Muscle of arm (tissue), 1 donor: ENCODE measurements at regions not wholly inside any gene's neighbourhood (a gene's known extent, or its start where the extent isn't known, plus 50 kb on each side); places are given as distances from the start of the nearest gene placed in this dataset.
A peak's percentile ranks its signal among the peaks of the same experiment; 100 is the strongest.
"Not testable (repeated sequence)": the region's sequence is repeated elsewhere in the genome, so short reads cannot be mapped to it uniquely, and the experiment has no call there.

ENCODE experiments used
- DNase-seq: peaks from one replicate; pipeline ENCODE4 v3.0.0-alpha.2; 2013

GRCh38 chr2:195164930-195165329 is 492.1 kb upstream of the SLC39A10 start:
- DNase-seq = no peak

DNA sequence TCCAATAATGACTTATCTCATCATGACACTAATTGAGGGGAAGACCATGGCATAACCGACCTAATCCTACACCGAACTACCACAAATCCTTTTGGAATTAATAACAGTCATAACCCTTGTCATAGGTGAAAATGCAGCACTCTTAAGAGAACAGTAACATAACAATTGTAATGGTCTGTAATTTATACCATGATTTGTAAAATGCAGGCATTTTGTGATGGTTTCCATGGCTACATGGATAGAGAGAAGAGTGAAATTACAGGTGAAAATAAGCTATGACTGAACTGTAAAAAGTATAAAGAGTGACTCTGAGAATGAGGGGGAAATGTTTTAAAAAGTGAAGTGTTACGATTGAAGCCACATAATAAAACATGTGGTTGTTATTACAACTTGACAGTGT is 494.1 kb upstream of the SLC39A10 start:
- no peak for DNase-seq

GRCh38 chr2:195162194-195162593 is 494.8 kb upstream of the SLC39A10 start:
- no peak for DNase-seq

DNA sequence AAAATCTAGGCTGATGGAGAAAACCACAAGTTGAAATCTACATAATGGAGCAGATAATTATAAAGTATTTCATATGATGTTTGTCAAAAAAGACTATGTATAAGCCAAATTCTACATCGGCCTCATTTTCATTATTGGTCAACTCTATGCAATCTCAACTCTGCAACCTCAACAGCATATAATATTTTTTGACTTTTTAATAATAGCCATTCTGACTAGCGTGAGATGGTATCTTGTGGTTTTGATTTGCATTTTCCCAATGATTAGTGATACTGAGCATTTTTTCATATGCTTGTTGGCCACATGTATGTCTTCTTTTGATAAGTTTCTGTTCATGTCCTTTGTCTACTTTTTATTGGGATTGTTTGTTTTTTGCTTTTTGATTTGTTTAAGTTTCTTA is 496.1 kb upstream of the SLC39A10 start:
- no peak for DNase-seq

GRCh38 chr2:195151711-195152110 is 505.3 kb upstream of the SLC39A10 start:
- peak; percentile 16 for DNase-seq

- no peak for DNase-seq
These were observed 506.2 kb upstream of the SLC39A10 start for GRCh38 chr2:195150819-195151218.

DNA sequence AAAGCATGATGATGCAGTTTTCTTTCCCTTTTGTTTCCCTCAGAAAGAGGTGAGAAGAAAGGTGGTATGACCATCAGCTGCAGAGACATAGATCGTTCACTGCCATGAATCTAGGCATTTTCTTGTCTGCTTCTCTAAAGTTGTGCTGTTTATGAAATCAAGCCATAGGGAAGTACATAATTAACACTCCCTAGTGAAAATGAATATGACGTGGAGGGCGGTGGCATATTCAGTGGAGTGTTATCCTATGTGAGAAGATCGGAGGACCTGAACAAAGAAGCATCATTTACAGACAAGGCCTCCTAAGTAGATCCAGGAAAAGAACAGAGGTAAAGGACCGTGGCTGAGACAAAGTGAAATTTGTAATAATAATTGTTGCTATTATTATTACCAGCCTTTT is 509.0 kb upstream of the SLC39A10 start:
- no peak for DNase-seq

- no peak for DNase-seq
These were observed 510.1 kb upstream of the SLC39A10 start for GRCh38 chr2:195146761-195147541.

DNA sequence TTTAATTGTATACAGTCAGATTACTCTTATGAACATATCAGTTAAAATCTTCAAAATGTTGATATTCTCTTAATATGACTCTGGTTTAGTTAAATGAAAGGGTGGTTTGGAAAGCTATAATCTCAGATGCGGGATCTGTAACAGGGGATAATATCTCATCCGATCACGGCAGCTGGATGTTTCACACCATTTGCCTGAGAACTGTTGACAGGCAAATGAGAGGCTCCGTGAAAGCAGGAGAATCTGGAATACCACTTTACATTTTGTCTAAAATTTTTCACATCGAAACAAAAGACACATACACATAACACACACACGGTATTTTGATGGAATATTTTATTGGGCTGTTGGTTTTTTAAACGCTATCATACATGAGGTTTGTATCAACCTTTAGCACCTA is 518.6 kb upstream of the SLC39A10 start:
- no peak for DNase-seq

- not testable (repeated sequence) for DNase-seq
These were observed 531.1 kb upstream of the SLC39A10 start for GRCh38 chr2:195125889-195126288.

DNA sequence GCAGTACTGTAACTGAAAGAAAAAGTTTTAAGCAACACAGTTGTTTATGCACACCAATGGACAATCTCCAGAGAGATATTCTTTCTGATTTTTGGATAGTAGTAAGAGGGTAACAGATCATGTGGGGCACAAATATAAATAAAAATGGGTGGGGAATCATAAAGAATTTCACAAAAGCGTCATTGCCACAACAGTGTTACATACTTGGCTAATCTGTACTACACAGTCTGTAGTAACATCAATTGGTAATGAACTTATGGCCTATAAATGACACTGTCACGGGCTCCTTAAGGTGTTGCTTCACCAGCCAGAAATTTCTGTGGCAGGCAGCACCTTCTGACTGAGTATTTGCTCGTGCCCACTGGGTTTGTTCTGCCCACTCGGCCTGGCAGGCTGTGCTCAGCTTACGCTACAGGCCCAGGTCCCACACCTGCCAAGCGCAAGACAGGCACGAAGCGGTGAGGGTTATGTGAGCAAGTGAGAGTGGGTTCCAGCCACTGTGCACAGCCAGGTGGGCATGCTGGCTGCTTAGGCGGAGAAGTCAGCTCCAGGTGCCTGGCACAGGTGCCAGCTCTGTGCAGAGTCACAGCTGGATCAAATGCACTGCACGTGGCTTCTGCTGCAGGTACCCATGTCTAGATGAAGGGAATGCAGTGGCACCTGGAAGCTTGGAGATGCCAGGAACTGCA is 532.5 kb upstream of the SLC39A10 start:
- no peak for DNase-seq

GRCh38 chr2:195122653-195123052 is 534.4 kb upstream of the SLC39A10 start:
- no peak for DNase-seq

- no peak for DNase-seq
These were observed 535.7 kb upstream of the SLC39A10 start for GRCh38 chr2:195121341-195121740.

DNA sequence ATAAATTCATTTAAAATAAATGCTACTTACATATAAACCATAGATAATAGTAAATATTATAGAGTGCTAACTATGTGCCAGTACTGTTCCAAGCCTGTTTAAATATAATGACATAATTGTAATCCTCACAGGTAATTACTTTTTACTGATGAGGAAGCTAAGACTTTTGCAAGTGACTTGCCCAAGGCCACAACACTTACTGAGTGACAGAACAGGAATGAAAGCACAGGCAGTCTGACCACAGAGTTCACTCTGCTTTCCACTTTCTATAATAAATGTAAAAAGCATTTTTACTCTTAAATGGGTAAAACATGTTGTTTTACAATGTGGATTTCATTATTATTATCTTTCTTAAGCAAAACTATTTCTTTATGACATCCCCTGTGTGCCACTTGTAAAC is 537.8 kb upstream of the SLC39A10 start:
- no peak for DNase-seq

DNA sequence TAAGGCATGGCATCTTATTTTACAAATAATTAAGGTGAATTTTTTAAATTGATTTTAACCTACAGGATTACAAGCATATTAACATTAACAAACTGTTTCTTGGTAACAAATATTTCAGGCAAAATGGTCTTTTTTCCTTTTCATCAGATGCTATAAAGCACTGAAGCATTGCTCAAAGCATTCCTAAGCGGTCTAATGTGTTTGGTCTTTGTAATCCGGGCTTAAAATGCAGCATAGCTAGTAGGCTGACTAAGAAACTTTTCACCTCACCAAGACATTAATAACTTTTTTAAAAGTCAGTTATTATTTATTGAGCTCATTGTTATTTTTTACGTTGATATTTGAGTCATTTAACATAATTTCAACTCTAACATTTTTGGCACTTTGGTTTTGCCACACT is 538.8 kb upstream of the SLC39A10 start:
- no peak for DNase-seq

- peak; percentile 12 for DNase-seq
These were observed 540.0 kb upstream of the SLC39A10 start for GRCh38 chr2:195117011-195117410.

DNA sequence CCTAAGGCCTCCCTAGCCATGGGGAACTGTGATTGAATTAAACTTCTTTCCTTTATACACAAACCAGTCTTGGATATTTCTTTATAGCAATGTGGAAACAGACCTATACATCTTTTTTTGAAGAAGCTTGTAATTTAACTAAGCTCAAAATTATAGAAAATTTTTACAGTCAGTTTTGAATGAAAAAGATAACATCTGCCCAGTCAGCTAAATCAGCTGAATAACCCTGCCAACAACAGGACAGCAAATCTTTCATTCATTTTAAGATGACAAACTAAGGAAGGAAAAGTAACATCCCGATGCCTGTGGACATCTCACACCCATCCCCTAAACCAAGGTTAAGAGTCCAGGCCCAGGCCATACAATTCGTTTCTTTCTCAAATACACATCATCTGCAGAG is 541.3 kb upstream of the SLC39A10 start:
- no peak for DNase-seq

- no peak for DNase-seq
These were observed 548.8 kb upstream of the SLC39A10 start for GRCh38 chr2:195108182-195108581.

DNA sequence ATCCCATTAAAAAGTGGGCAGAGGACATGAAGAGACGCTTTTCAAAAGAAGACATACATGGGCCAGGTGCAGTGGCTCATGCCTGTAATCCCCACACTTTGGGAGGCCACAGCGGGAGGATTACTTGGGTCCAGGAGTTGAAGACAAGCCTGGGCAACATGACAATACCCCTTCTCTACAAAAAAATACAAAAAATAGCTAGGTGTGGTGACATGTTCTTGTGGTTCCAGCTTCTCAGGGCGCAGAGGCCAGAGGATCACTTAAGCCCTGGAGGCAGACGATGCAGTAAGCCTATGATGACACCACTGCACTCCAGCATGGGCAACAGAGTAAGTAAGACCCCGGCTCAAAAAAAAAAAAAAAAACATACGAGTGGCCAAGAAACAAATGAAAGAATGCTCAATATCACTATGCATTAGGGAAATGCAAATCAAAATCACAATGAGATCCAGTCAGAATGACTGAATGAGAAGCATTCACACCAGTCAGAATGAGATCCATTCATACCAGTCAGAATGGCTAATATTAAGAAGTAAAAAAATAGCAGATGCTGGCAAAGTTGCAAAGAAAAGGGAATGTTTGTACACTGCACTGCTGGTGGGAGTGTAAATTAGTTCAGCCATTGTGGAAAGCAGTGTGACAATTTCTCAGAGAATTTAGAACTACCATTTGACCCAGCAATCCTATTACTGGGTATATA is 550.2 kb upstream of the SLC39A10 start:
- no peak for DNase-seq

DNA sequence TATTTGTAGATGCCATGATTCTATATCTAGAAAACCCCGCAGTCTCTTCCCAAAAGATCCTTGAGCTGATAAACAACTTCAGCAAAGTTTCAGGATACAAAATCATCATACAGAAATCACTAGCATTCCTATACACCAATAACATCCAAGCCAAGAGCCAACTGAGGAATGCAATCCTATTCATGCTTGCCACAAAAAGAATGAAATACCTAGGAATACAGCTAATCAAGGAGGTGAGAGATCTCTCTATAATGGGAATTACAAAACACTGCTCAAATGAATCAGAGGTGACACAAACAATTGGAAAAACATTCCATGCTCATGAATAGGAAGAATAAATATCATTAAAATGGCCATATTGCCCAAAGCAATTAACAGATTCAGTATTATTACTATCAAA is 551.4 kb upstream of the SLC39A10 start:
- DNase-seq = no peak

DNA sequence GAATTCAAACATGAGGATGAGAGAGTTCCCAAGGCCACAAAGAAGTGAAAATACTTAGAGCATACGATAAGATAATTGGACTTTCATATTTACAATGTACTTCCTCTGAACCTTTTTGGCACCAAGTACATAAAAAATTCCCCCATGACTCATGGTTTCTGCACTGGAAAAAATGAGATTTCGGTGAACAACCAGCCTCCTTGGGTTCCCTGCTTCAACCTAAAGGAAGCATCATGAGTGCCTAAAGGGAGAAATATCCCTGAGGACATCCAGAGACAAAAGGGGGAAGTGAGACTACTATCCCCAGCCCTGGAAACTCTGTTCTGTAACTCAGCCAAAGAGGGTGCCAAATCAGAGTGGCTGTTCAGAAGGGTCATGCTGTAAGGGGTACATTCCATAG is 562.7 kb upstream of the SLC39A10 start:
- DNase-seq = no peak

DNA sequence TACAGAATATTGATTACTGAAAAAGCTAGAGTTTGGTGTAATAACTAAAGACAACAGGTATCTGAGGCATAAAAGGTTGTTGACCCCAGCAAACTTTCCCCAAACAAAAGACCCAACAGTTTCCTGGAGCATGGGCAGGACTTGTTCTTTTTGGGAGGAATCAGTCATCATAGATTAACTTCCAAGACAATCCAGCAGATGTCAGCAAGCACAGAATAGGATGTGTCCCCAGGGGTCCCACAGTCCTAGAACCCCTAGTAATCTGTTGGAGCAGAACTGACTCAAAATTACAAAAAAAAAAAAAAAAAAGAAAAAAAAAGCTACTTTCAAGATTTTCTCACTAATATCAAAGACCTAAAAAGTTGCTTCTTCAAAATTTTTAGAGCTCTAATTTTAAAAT is 564.7 kb upstream of the SLC39A10 start:
- no peak for DNase-seq

DNA sequence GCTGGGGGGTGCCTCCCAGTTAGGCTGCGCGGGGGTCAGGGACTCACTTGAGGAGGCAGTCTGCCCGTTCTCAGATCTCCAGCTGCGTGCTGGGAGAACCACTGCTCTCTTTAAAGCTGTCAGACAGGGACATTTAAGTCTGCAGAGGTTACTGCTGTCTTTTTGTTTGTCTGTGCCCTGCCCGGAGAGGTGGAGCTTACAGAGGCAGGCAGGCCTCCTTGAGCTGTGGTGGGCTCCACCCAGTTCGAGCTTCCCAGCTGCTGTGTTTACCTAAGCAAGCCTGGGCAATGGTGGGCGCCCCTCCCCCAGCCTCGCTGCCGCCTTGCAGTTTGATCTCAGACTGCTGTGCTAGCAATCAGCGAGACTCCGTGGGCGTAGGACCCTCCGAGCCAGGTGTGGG is 584.2 kb upstream of the SLC39A10 start:
- not testable (repeated sequence) for DNase-seq
